H1 (cell line): ENCODE measurements at regions not wholly inside any gene's neighbourhood (a gene's known extent, or its start where the extent isn't known, plus 50 kb on each side); places are given as distances from the start of the nearest gene placed in this dataset.

ENCODE experiments used
- CTCF ChIA-PET: fragments of 300-600 bp; sonication (Branson Sonifier 250); formaldehyde crosslinking; loops from one replicate; lab custom pipeline; 2021; ENCODE audit not compliant: partially characterized antibody; lab: Charles Lee
- POLR2A ChIA-PET: fragments of 300-600 bp; sonication (Branson Sonifier 250); formaldehyde crosslinking; loops from one replicate; lab custom pipeline; 2021; ENCODE audit warnings: inconsistent platforms; ENCODE audit not compliant: partially characterized antibody; lab: Charles Lee
- DNase-seq, 2 experiments: peaks; one replicate each; pipeline versions ENCODE4 v3.0.0 to v3.0.0-alpha.2; 2010 to 2022; ENCODE audit warnings: low spot score in 2 of 2, low read depth in 1 of 2, mixed read lengths in 1 of 2
- FAIRE-seq: peaks from 2 replicates; lab custom pipeline; 2011; peaks lifted over from hg19 to GRCh38; lab: Jason Lieb, UNC
- H2AFZ ChIP-seq: 2 replicates; pipeline ENCODE4 v1.8.1; 2012; ENCODE audit warnings: low read length, inconsistent platforms
- H2AK5ac ChIP-seq: 2 replicates; pipeline ENCODE4 v1.6.1; 2013; ENCODE audit warnings: low read depth, low read length
- H2BK120ac ChIP-seq: replicated peaks from 2 replicates; pipeline ENCODE3; 2013; ENCODE audit warnings: low read depth, low read length, inconsistent platforms
- H2BK12ac ChIP-seq: 2 replicates; pipeline ENCODE4 v1.6.1; 2013; ENCODE audit warnings: low read depth, low read length
- H2BK15ac ChIP-seq: 2 replicates; pipeline ENCODE4 v1.6.1; 2013; ENCODE audit warnings: low read length
- H2BK20ac ChIP-seq: 2 replicates; pipeline ENCODE4 v1.6.1; 2013; ENCODE audit warnings: low read length
- H2BK5ac ChIP-seq: 2 replicates; pipeline ENCODE4 v1.6.1; 2013; ENCODE audit warnings: low read depth, low read length
- H3K14ac ChIP-seq: 2 replicates; pipeline ENCODE4 v1.6.1; 2013; ENCODE audit warnings: inconsistent platforms; ENCODE audit not compliant: insufficient read length
- H3K18ac ChIP-seq: 2 replicates; pipeline ENCODE4 v1.6.1; 2013; ENCODE audit warnings: low read length; ENCODE audit errors: extremely low read depth
- H3K23ac ChIP-seq: 2 replicates; pipeline ENCODE4 v1.6.1; 2013; ENCODE audit warnings: inconsistent platforms; ENCODE audit not compliant: insufficient read length
- H3K23me2 ChIP-seq: 2 replicates; pipeline ENCODE4 v1.6.1; 2013; ENCODE audit warnings: low read depth, low read length
- H3K27ac ChIP-seq: 2 replicates; pipeline ENCODE4 v1.6.1; 2011; ENCODE audit warnings: low read depth, low read length, inconsistent platforms
- H3K27me3 ChIP-seq, 4 experiments: replicated peaks in 1 of 4; 1 replicate in 1 of 4; 2 replicates in 3 of 4; pipeline versions ENCODE4 v1.6.1 to v1.8.1; 2011 to 2013; ENCODE audit warnings: low read length in 3 of 4, mild to moderate bottlenecking in 3 of 4, inconsistent platforms in 2 of 4, mixed read lengths in 2 of 4, moderate library complexity in 1 of 4; ENCODE audit not compliant: control insufficient read depth in 3 of 4, insufficient read depth in 3 of 4; ENCODE audit errors: extremely low read depth in 1 of 4
- H3K36me3 ChIP-seq, 4 experiments: 2 replicates each; pipeline versions ENCODE4 v1.6.1 to v1.8.1; 2011 to 2013; ENCODE audit warnings: mild to moderate bottlenecking in 4 of 4, low read length in 3 of 4, moderate library complexity in 2 of 4, control low read depth in 1 of 4, inconsistent platforms in 1 of 4; ENCODE audit not compliant: insufficient read depth in 4 of 4, control insufficient read depth in 2 of 4
- H3K4ac ChIP-seq: replicated peaks from 2 replicates; pipeline ENCODE3; 2013; ENCODE audit warnings: low read length, low read depth, mixed read lengths, inconsistent platforms; ENCODE audit not compliant: insufficient read length
- H3K4me1 ChIP-seq, 4 experiments: replicated peaks in 1 of 4; 1 replicate in 1 of 4; 2 replicates in 3 of 4; pipeline versions ENCODE4 v1.6.1 to v1.8.1; 2011 to 2013; ENCODE audit warnings: low read length in 3 of 4, inconsistent platforms in 2 of 4, mixed read lengths in 1 of 4; ENCODE audit not compliant: insufficient read depth in 4 of 4, control insufficient read depth in 3 of 4
- H3K4me2 ChIP-seq, 2 experiments: 2 replicates each; pipeline versions ENCODE4 v1.6.1 to v1.8.1; 2011 to 2013; ENCODE audit warnings: low read depth in 2 of 2, low read length in 2 of 2, control low read depth in 1 of 2, inconsistent platforms in 1 of 2, mild to moderate bottlenecking in 1 of 2; ENCODE audit not compliant: insufficient read depth in 1 of 2
- H3K4me3 ChIP-seq, 4 experiments: fragments of 200-600, 300-600 bp in 1 of 4; sonication (generic), shearing (Covaris generic), sonication (Bioruptor Twin) in 1 of 4; 2 replicates each; pipeline versions ENCODE4 v1.5.1 to v1.8.1; 2011 to 2016; ENCODE audit warnings: low read length in 4 of 4, low read depth in 3 of 4, control low read depth in 2 of 4, inconsistent platforms in 2 of 4, mild to moderate bottlenecking in 2 of 4, mixed read lengths in 1 of 4, moderate library complexity in 1 of 4; ENCODE audit not compliant: insufficient read depth in 2 of 4; ENCODE audit errors: extremely low read depth in 1 of 4
- H3K56ac ChIP-seq: replicated peaks from 2 replicates; pipeline ENCODE3; 2013; ENCODE audit warnings: low read depth, mild to moderate bottlenecking, mixed read lengths, low read length, inconsistent platforms; ENCODE audit not compliant: insufficient read length
- H3K79me1 ChIP-seq: 2 replicates; pipeline ENCODE4 v1.6.1; 2013; ENCODE audit warnings: low read depth, low read length, control low read depth
- H3K79me2 ChIP-seq, 2 experiments: 2 replicates each; pipeline versions ENCODE4 v1.6.1 to v1.8.1; 2012 to 2013; ENCODE audit warnings: low read length in 2 of 2, mild to moderate bottlenecking in 2 of 2, inconsistent platforms in 1 of 2; ENCODE audit not compliant: insufficient read depth in 2 of 2, control insufficient read depth in 1 of 2
- H3K9ac ChIP-seq, 4 experiments: replicated peaks in 1 of 4; 1 replicate in 1 of 4; 2 replicates in 3 of 4; pipeline versions ENCODE4 v1.6.1 to v1.8.1; 2011 to 2013; ENCODE audit warnings: low read depth in 3 of 4, low read length in 3 of 4, control low read depth in 2 of 4, mild to moderate bottlenecking in 2 of 4, moderate library complexity in 2 of 4, inconsistent platforms in 1 of 4; ENCODE audit errors: extremely low read depth in 1 of 4
- H3K9me3 ChIP-seq, 2 experiments: 2 replicates each; pipeline versions ENCODE4 v1.6.1 to v1.8.1; 2012 to 2013; ENCODE audit warnings: mild to moderate bottlenecking in 2 of 2, moderate library complexity in 2 of 2, control low read depth in 1 of 2, inconsistent platforms in 1 of 2, low read depth in 1 of 2, low read length in 1 of 2, mixed read lengths in 1 of 2; ENCODE audit not compliant: insufficient read depth in 2 of 2
- H4K20me1 ChIP-seq, 2 experiments: replicated peaks in 1 of 2; 2 replicates each; pipeline versions ENCODE3 to v1.8.1; 2011 to 2013; ENCODE audit warnings: inconsistent platforms in 2 of 2, low read length in 2 of 2, mild to moderate bottlenecking in 1 of 2; ENCODE audit not compliant: insufficient read depth in 2 of 2, control insufficient read depth in 1 of 2
- H4K5ac ChIP-seq: 2 replicates; pipeline ENCODE4 v1.6.1; 2013; ENCODE audit warnings: low read length, low read depth, mixed read lengths, inconsistent platforms; ENCODE audit not compliant: insufficient read length
- H4K8ac ChIP-seq: 2 replicates; pipeline ENCODE4 v1.8.0; 2013; ENCODE audit warnings: mild to moderate bottlenecking, moderate library complexity, low read length, inconsistent platforms; ENCODE audit not compliant: insufficient read depth; ENCODE audit errors: extremely low read depth
- H4K91ac ChIP-seq: replicated peaks from 2 replicates; pipeline ENCODE3; 2013; ENCODE audit warnings: low read length, mixed read lengths, inconsistent platforms; ENCODE audit not compliant: insufficient read length
- BACH1 ChIP-seq: IDR thresholded peaks from 2 replicates; pipeline ENCODE4 v1.6.1; 2012; ENCODE audit warnings: low read length, improper control_type of control experiment
- EP300 ChIP-seq, 2 experiments: IDR thresholded peaks; 1 replicate in 1 of 2; 2 replicates in 1 of 2; pipeline ENCODE4 v1.6.1; 2011 to 2012; ENCODE audit warnings: low read depth in 2 of 2, low read length in 2 of 2, mild to moderate bottlenecking in 2 of 2, borderline replicate concordance in 1 of 2, inconsistent platforms in 1 of 2, moderate library complexity in 1 of 2
- NANOG ChIP-seq: IDR thresholded peaks from 2 replicates; pipeline ENCODE4 v1.6.1; 2011; ENCODE audit warnings: low read length, low read depth, mild to moderate bottlenecking, inconsistent platforms; ENCODE audit not compliant: insufficient read depth, poor library complexity, severe bottlenecking
- RBBP5 ChIP-seq: IDR thresholded peaks from 2 replicates; pipeline ENCODE4 v1.7.1; 2012; ENCODE audit warnings: low read depth, mild to moderate bottlenecking, inconsistent platforms, low read length, moderate library complexity, borderline replicate concordance
- RNF2 ChIP-seq: fragments of 200-900, 300-1000 bp; sonication (generic); IDR thresholded peaks from 2 replicates; pipeline ENCODE4 v1.7.1; 2016; ENCODE audit warnings: borderline replicate concordance, low read depth, mild to moderate bottlenecking, antibody characterized with exemption, low read length; ENCODE audit not compliant: poor library complexity, severe bottlenecking; ENCODE audit errors: missing control alignments
- SIN3A ChIP-seq, 2 experiments: IDR thresholded peaks in 1 of 2; conservative IDR thresholded peaks in 1 of 2; 2 replicates each; pipeline ENCODE4 v1.6.1; 2011 to 2012; ENCODE audit warnings: low read length in 2 of 2, improper control_type of control experiment in 1 of 2, low read depth in 1 of 2, mild to moderate bottlenecking in 1 of 2
- SRF ChIP-seq: IDR thresholded peaks from 2 replicates; pipeline ENCODE4 v1.6.1; 2011; ENCODE audit warnings: mild to moderate bottlenecking, low read depth, low read length, moderate library complexity
- TBP ChIP-seq: IDR thresholded peaks from 2 replicates; pipeline ENCODE4 v1.6.1; 2011; ENCODE audit warnings: low read depth, low read length, improper control_type of control experiment
- YY1 ChIP-seq: IDR thresholded peaks from 2 replicates; pipeline ENCODE4 v1.6.1; 2011; ENCODE audit warnings: low read depth, mild to moderate bottlenecking, low read length
- WGBS, 2 experiments: shearing (Covaris generic) in 1 of 2; methylation state at CpG; one replicate each; pipeline versions ENCODE4 v1.1.6 to v1.1.7; 2013 to 2015; ENCODE audit warnings: low lambda C conversion rate in 2 of 2, mixed read lengths in 2 of 2, inconsistent platforms in 1 of 2, low coverage in 1 of 2, missing lambda C conversion rate in 1 of 2; ENCODE audit not compliant: insufficient replicate concordance in 2 of 2, insufficient coverage in 1 of 2, insufficient read length in 1 of 2; ENCODE audit errors: extremely low coverage in 1 of 2, missing lambda C conversion rate in 1 of 2; 5-methylcytosine and 5-hydroxymethylcytosine counted together

DNA sequence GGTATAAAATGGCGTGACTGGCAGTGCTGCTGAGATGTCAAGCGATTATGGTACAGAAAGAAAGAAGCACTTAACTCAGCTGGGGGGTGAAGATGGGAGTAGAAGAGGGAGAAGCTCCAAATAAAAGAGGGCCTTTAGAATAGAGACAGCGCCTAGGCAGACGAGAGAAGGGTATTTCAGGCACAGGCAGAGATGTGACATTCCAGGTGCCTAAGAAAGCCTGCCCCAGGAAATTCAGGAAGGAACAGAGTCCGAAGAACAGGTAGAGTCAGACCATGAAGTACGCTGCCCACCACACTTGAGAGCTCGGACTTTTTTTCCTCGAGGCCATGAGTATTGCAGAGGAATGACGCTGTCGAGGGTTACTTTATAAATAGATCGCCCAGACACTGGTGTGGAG is 170.9 kb upstream of the ATF7IP start:
- no peak overlapping the region for H2BK120ac ChIP-seq
- H3K9me3 ChIP-seq = no peaks in the 10 kb centered on the region
- peak overlapping the region; percentile 61; the same call in 1 of the 2 replicates for H2AFZ ChIP-seq
- H2BK5ac ChIP-seq = no peak overlapping the region
- H3K23ac ChIP-seq = no peak overlapping the region
- no peak overlapping the region for H3K4ac ChIP-seq
- H4K20me1 ChIP-seq = no peaks in the 10 kb centered on the region
- H3K79me2 ChIP-seq = no peaks in the 10 kb centered on the region
- no peak overlapping the region for H4K5ac ChIP-seq
- 88% methylated on average over 11 of the region's 11 CpGs; no CpG with 5 or more reads in 1 of the 2 experiments for WGBS, 2 experiments
- H3K9ac ChIP-seq = no peak overlapping the region
- no peak overlapping the region for H3K14ac ChIP-seq
- POLR2A ChIA-PET = no interaction called here
- no peaks in the 10 kb centered on the region for H3K27me3 ChIP-seq
- peak overlapping the region; percentile 32; the same call in 1 of the 2 replicates for H3K18ac ChIP-seq
- H2BK15ac ChIP-seq = no peak overlapping the region
- H3K4me2 ChIP-seq = no peak overlapping the region; a peak in 1 of 4 replicates
- H3K56ac ChIP-seq = no peak overlapping the region
- no peak overlapping the region for H3K4me3 ChIP-seq
- FAIRE-seq (no peak), DNase-seq (no peak)
- CTCF ChIA-PET = interaction anchor here (2.4 kb wide), 1 partner anchor 9 kb away, joined by 11 read pairs; no protein-coding TSS in a partner anchor
- 0 out of 2 replicates have a peak overlapping the region, but pooled peaks have one; percentile 50 for H2BK12ac ChIP-seq
- H3K36me3 ChIP-seq = no peaks in the 10 kb centered on the region
- no peak overlapping the region for H3K27ac ChIP-seq
- no peaks in the 10 kb centered on the region for H3K79me1 ChIP-seq
- H4K8ac ChIP-seq = no peak overlapping the region
- no peaks in the 10 kb centered on the region for H3K23me2 ChIP-seq
- H4K91ac ChIP-seq = no peak overlapping the region
- no peak overlapping the region for H2AK5ac ChIP-seq
- peaks cover 0 to 6% (median 4%) of the 10 kb centered on the region in 4 experiments; a peak in 3 of 7 replicates for H3K4me1 ChIP-seq
- H2BK20ac ChIP-seq = no peak overlapping the region
- TF ChIP-seq TBP (no peak), SIN3A (conservative IDR thresholded peaks at IDR 0.05 in 1 of 2, IDR thresholded peaks at IDR 0.05 in 1 of 2; ENCODE audit: low read depth in 1 of 2, low read length in 2 of 2) (no peak), YY1 (no peak), RBBP5 (no peak), BACH1 (no peak), NANOG (no peak), EP300 (IDR thresholded peaks at IDR 0.05; ENCODE audit: borderline replicate concordance in 1 of 2, low read depth in 2 of 2, low read length in 2 of 2) (no peak), SRF (no peak), RNF2 (no peak)
